ENCODE measurements at regions not wholly inside any gene's neighbourhood (a gene's known extent, or its start where the extent isn't known, plus 50 kb on each side); places are given as distances from the start of the nearest gene placed in this dataset.

- TF ChIP-seq CTCF (IDR thresholded peaks at IDR 0.05; ENCODE audit: low read depth, low read length, poor library complexity, severe bottlenecking) (no peak), EZH2phosphoT487 (IDR thresholded peaks at IDR 0.05; ENCODE audit: borderline replicate concordance, low read length) (no peak)
Observed at GRCh38 chr1:244151537-244151936, 100.5 kb downstream of the ZBTB18 start.
